ENCODE measurements at regions not wholly inside any gene's neighbourhood (a gene's known extent, or its start where the extent isn't known, plus 50 kb on each side); places are given as distances from the start of the nearest gene placed in this dataset.

GRCh38 chr6:121505284-121505683 lies 69.8 kb downstream of the GJA1 start:
- no peak for ATAC-seq
- Histone ChIP-seq H3K4me3 (ENCODE audit: low read length) (no peak overlapping the region), H2AFZ (ENCODE audit: low read length) (no peak overlapping the region), H3K79me2 (ENCODE audit: low read length) (no peaks in the 10 kb centered on the region), H3K4me2 (ENCODE audit: low read length) (no peak overlapping the region), H3K9me3 (ENCODE audit: low read length) (no peaks in the 10 kb centered on the region), H3K27me3 (ENCODE audit: low read length) (no peaks in the 10 kb centered on the region), H3K9me2 (replicated peaks; ENCODE audit: low read length) (no peaks in the 10 kb centered on the region), H4K20me1 (ENCODE audit: low read length) (no peaks in the 10 kb centered on the region), H3K27ac (ENCODE audit: low read length) (0 out of 2 replicates have a peak overlapping the region, but pooled peaks have one; percentile 80), H3F3A (ENCODE audit: low read length, unreplicated experiment) (no peaks in the 10 kb centered on the region), H3K36me3 (ENCODE audit: low read depth, low read length) (no peaks in the 10 kb centered on the region), H3K4me1 (ENCODE audit: insufficient read depth, low read length) (peaks cover 17% of the 10 kb centered on the region), H3K9ac (ENCODE audit: low read length) (no peak overlapping the region)
- DNase-seq, result no peak
- POLR2A ChIA-PET (ENCODE audit: unreplicated experiment), result no interaction called here
- intact Hi-C loops (cut with micrococcal nuclease), result no loop called here
- TF ChIP-seq CTCF (conservative IDR thresholded peaks at IDR 0.05; ENCODE audit: low read depth, low read length) (no peak), EZH2phosphoT487 (IDR thresholded peaks at IDR 0.05; ENCODE audit: borderline replicate concordance, low read length) (no peak), EZH2 (IDR thresholded peaks at IDR 0.05; ENCODE audit: low read length, unreplicated experiment) (no peak)
- no TSS peak for BruUV-seq (replicated peaks)
- CTCF ChIA-PET, result no interaction called here

GRCh38 chr6:121506761-121507754 lies 71.6 kb downstream of the GJA1 start:
- Histone ChIP-seq H3K9me2 (replicated peaks; ENCODE audit: low read length) (no peaks in the 10 kb centered on the region), H3K4me2 (ENCODE audit: low read length) (no peak overlapping the region), H3F3A (ENCODE audit: low read length, unreplicated experiment) (no peaks in the 10 kb centered on the region), H3K36me3 (ENCODE audit: low read depth, low read length) (no peaks in the 10 kb centered on the region), H3K79me2 (ENCODE audit: low read length) (no peaks in the 10 kb centered on the region), H4K20me1 (ENCODE audit: low read length) (no peaks in the 10 kb centered on the region), H3K9ac (ENCODE audit: low read length) (no peak overlapping the region), H3K27me3 (ENCODE audit: low read length) (no peaks in the 10 kb centered on the region), H3K27ac (ENCODE audit: low read length) (no peak overlapping the region), H3K4me3 (ENCODE audit: low read length) (no peak overlapping the region), H3K4me1 (ENCODE audit: insufficient read depth, low read length) (peaks cover 23% of the 10 kb centered on the region), H2AFZ (ENCODE audit: low read length) (no peak overlapping the region), H3K9me3 (ENCODE audit: low read length) (no peaks in the 10 kb centered on the region)
- ChIA-PET CTCF (no interaction called here), POLR2A (ENCODE audit: unreplicated experiment) (no interaction called here)
- intact Hi-C loops (cut with micrococcal nuclease), result no loop called here
- ATAC-seq (no peak), DNase-seq (no peak)
- no peak for TF ChIP-seq EZH2phosphoT487 (IDR thresholded peaks at IDR 0.05; ENCODE audit: borderline replicate concordance, low read length)
- TF ChIP-seq CTCF (conservative IDR thresholded peaks at IDR 0.05; ENCODE audit: low read depth, low read length), result no peak
- no peak for TF ChIP-seq EZH2 (IDR thresholded peaks at IDR 0.05; ENCODE audit: low read length, unreplicated experiment)
- BruUV-seq (replicated peaks), result no TSS peak

Data from PC-3 (cell line).